ENCODE measurements at regions not wholly inside any gene's neighbourhood (a gene's known extent, or its start where the extent isn't known, plus 50 kb on each side); places are given as distances from the start of the nearest gene placed in this dataset.

- H3K27me3 ChIP-seq = no peaks in the 10 kb centered on the region
- no peaks in the 10 kb centered on the region for H3K36me3 ChIP-seq
- no peak overlapping the region for H3K27ac ChIP-seq
- H3K4me1 ChIP-seq = no peaks in the 10 kb centered on the region
- DNase-seq (ENCODE audit: low spot score in 2 of 2) = no peak
- H3K4me3 ChIP-seq = no peak overlapping the region
- H3K9me3 ChIP-seq = no peaks in the 10 kb centered on the region
- no peak for TF ChIP-seq POLR2A (IDR thresholded peaks at IDR 0.05)
- no peak for TF ChIP-seq CTCF (IDR thresholded peaks at IDR 0.05)
- TF ChIP-seq POLR2AphosphoS5 (IDR thresholded peaks at IDR 0.05) = no peak
- intact Hi-C loops (cut with DNase I; ENCODE audit: low total_unique reads) = no loop called here
Measured at GRCh38 chr13:29959086-29959485, 108.7 kb upstream of the UBL3 start.

GRCh38 chr13:29958476-29958875 lies 108.1 kb upstream of the UBL3 start:
- Histone ChIP-seq H3K27ac (no peak overlapping the region), H3K4me1 (no peaks in the 10 kb centered on the region), H3K36me3 (no peaks in the 10 kb centered on the region), H3K4me3 (no peak overlapping the region), H3K27me3 (no peaks in the 10 kb centered on the region), H3K9me3 (no peaks in the 10 kb centered on the region)
- intact Hi-C loops (cut with DNase I; ENCODE audit: low total_unique reads) = no loop called here
- TF ChIP-seq POLR2A (IDR thresholded peaks at IDR 0.05) (no peak), CTCF (IDR thresholded peaks at IDR 0.05) (no peak), POLR2AphosphoS5 (IDR thresholded peaks at IDR 0.05) (no peak)
- no peak for DNase-seq (ENCODE audit: low spot score in 2 of 2)

GRCh38 chr13:29957320-29957719 lies 106.9 kb upstream of the UBL3 start:
- intact Hi-C loops (cut with DNase I; ENCODE audit: low total_unique reads) = no loop called here
- no peak for DNase-seq (ENCODE audit: low spot score in 2 of 2)
- no peak for TF ChIP-seq POLR2A (IDR thresholded peaks at IDR 0.05)
- no peak for TF ChIP-seq CTCF (IDR thresholded peaks at IDR 0.05)
- TF ChIP-seq POLR2AphosphoS5 (IDR thresholded peaks at IDR 0.05) = no peak
- Histone ChIP-seq H3K27me3 (no peaks in the 10 kb centered on the region), H3K4me1 (no peaks in the 10 kb centered on the region), H3K27ac (no peak overlapping the region), H3K36me3 (no peaks in the 10 kb centered on the region), H3K4me3 (peak overlapping the region in 2 of 3 donors; percentile 1 to 22), H3K9me3 (no peaks in the 10 kb centered on the region)

- intact Hi-C loops (cut with DNase I; ENCODE audit: low total_unique reads) = no loop called here
- H3K27ac ChIP-seq = no peak overlapping the region
- no peaks in the 10 kb centered on the region for H3K36me3 ChIP-seq
- H3K4me1 ChIP-seq = no peaks in the 10 kb centered on the region
- TF ChIP-seq POLR2A (IDR thresholded peaks at IDR 0.05) = no peak
- TF ChIP-seq POLR2AphosphoS5 (IDR thresholded peaks at IDR 0.05) = no peak
- TF ChIP-seq CTCF (IDR thresholded peaks at IDR 0.05) = no peak
- no peak for DNase-seq (ENCODE audit: low spot score in 2 of 2)
- no peaks in the 10 kb centered on the region for H3K27me3 ChIP-seq
- H3K9me3 ChIP-seq = no peaks in the 10 kb centered on the region
- peak overlapping the region in 2 of 3 donors; percentile 1 to 22 for H3K4me3 ChIP-seq
Measured at GRCh38 chr13:29956853-29957252, 106.4 kb upstream of the UBL3 start.

- no peaks in the 10 kb centered on the region for H3K9me3 ChIP-seq
- H3K27me3 ChIP-seq = no peaks in the 10 kb centered on the region
- TF ChIP-seq CTCF (IDR thresholded peaks at IDR 0.05) = no peak
- TF ChIP-seq POLR2A (IDR thresholded peaks at IDR 0.05) = no peak
- TF ChIP-seq POLR2AphosphoS5 (IDR thresholded peaks at IDR 0.05) = no peak
- no peak for DNase-seq (ENCODE audit: low spot score in 2 of 2)
- H3K36me3 ChIP-seq = no peaks in the 10 kb centered on the region
- no peaks in the 10 kb centered on the region for H3K4me1 ChIP-seq
- H3K4me3 ChIP-seq = no peak overlapping the region
- no peak overlapping the region for H3K27ac ChIP-seq
- intact Hi-C loops (cut with DNase I; ENCODE audit: low total_unique reads) = no loop called here
Measured at GRCh38 chr13:29955137-29955650, 104.8 kb upstream of the UBL3 start.

Data from breast epithelium (tissue), 4 donors.